ENCODE measurements at regions not wholly inside any gene's neighbourhood (a gene's known extent, or its start where the extent isn't known, plus 50 kb on each side); places are given as distances from the start of the nearest gene placed in this dataset.

DNA sequence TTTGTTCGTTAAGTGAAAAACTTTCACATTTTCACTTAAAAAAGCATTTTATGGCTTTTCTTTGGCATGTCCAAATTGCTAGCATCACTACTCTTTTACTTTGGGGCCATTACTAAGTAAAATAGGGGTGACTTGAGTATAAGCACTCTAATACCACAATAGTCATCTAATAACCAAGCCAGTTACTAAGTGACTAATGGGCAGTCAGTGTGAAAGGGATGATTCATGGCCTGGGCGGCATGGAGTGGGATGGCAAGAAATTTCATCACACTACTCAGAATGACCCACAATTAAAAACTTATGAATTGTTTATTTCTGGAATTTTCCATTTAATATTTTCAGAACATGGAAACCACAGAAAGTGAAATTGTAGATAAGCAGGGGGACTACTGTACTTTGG is 60.9 kb downstream of the BMP15 start:
- TF ChIP-seq CTCF (conservative IDR thresholded peaks at IDR 0.05; ENCODE audit: low read length) (no peak), EZH2phosphoT487 (IDR thresholded peaks at IDR 0.05; ENCODE audit: borderline replicate concordance, low read depth, low read length) (no peak)
